WTC11 (cell line): ENCODE measurements at regions not wholly inside any gene's neighbourhood (a gene's known extent, or its start where the extent isn't known, plus 50 kb on each side); places are given as distances from the start of the nearest gene placed in this dataset.

Experiments
- ATAC-seq: fragments of 200-7000 bp; cut with Tn5 transposase; 2 replicates; pipeline ENCODE4 v1.10.0; 2021; ENCODE audit warnings: mild to moderate bottlenecking, moderate library complexity
- CTCF ChIA-PET: fragments of 300-600 bp; sonication (Branson Sonifier 250); formaldehyde crosslinking; loops from one replicate; lab custom pipeline; 2021; ENCODE audit warnings: antibody characterized with exemption; lab: Charles Lee
- POLR2A ChIA-PET: fragments of 350-600 bp; sonication (Branson Sonifier 250); formaldehyde crosslinking; loops from one replicate; lab custom pipeline; 2021; ENCODE audit warnings: antibody characterized with exemption; lab: Charles Lee
- DNase-seq: peaks from one replicate; pipeline ENCODE4 v3.0.0; 2021; ENCODE audit warnings: low spot score
- H3K27ac Mint-ChIP-seq: 2 replicates; pipeline ENCODE4 v1.8.0; 2021; ENCODE audit warnings: mixed read lengths
- H3K27me3 Mint-ChIP-seq: 2 replicates; pipeline ENCODE4 v1.8.0; 2021; ENCODE audit warnings: low read depth, mild to moderate bottlenecking, moderate library complexity, mixed read lengths
- H3K36me3 Mint-ChIP-seq: 2 replicates; pipeline ENCODE4 v1.8.0; 2021; ENCODE audit warnings: mixed read lengths
- H3K4me1 Mint-ChIP-seq: 2 replicates; pipeline ENCODE4 v1.8.0; 2022; ENCODE audit warnings: mixed read lengths
- H3K4me3 Mint-ChIP-seq: 2 replicates; pipeline ENCODE4 v1.8.0; 2021; ENCODE audit warnings: mild to moderate bottlenecking, moderate library complexity, mixed read lengths
- H3K9me3 Mint-ChIP-seq: 2 replicates; pipeline ENCODE4 v1.8.0; 2021; ENCODE audit warnings: mixed read lengths
- ATF2 ChIP-seq: sonication (generic); formaldehyde crosslinking; IDR thresholded peaks from 2 replicates; pipeline ENCODE4 v1.8.1; 2022; ENCODE audit warnings: low read depth, missing genetic modification reagents, borderline replicate concordance
- ATF3 ChIP-seq: sonication (generic); formaldehyde crosslinking; conservative IDR thresholded peaks from 2 replicates; pipeline ENCODE4 v1.8.1; 2022; ENCODE audit warnings: mild to moderate bottlenecking, missing genetic modification reagents
- CBFB ChIP-seq: sonication (generic); formaldehyde crosslinking; IDR thresholded peaks from 2 replicates; pipeline ENCODE4 v1.8.1; 2022; ENCODE audit warnings: mild to moderate bottlenecking, low read depth, missing genetic modification reagents
- E2F1 ChIP-seq: sonication (generic); formaldehyde crosslinking; IDR thresholded peaks from 2 replicates; pipeline ENCODE4 v1.8.0; 2022; ENCODE audit warnings: mild to moderate bottlenecking, missing genetic modification reagents
- EMX1 ChIP-seq: fragments of 250-450 bp; sonication (Bioruptor Pico); IDR thresholded peaks from 2 replicates; pipeline ENCODE4 v1.8.0; 2021; ENCODE audit warnings: mild to moderate bottlenecking
- ERG ChIP-seq: fragments of 250-450 bp; sonication (Bioruptor Pico); IDR thresholded peaks from 2 replicates; pipeline ENCODE4 v1.8.0; 2021; ENCODE audit warnings: mild to moderate bottlenecking
- JAZF1 ChIP-seq: fragments of 250-450 bp; sonication (Bioruptor Pico); IDR thresholded peaks from 2 replicates; pipeline ENCODE4 v1.9.0; 2021; ENCODE audit warnings: moderate library complexity, mild to moderate bottlenecking, inconsistent platforms
- MAX ChIP-seq: sonication (generic); formaldehyde crosslinking; IDR thresholded peaks from 2 replicates; pipeline ENCODE4 v1.8.0; 2022; ENCODE audit warnings: mild to moderate bottlenecking, missing genetic modification reagents
- PREB ChIP-seq: sonication (generic); formaldehyde crosslinking; IDR thresholded peaks from 2 replicates; pipeline ENCODE4 v1.8.1; 2022; ENCODE audit warnings: mild to moderate bottlenecking, missing genetic modification reagents, moderate library complexity, borderline replicate concordance
- PRRX2 ChIP-seq: fragments of 250-450 bp; sonication (Bioruptor Pico); IDR thresholded peaks from 2 replicates; pipeline ENCODE4 v1.8.0; 2021; ENCODE audit warnings: mild to moderate bottlenecking
- RORB ChIP-seq: fragments of 250-450 bp; sonication (Bioruptor Pico); IDR thresholded peaks from 2 replicates; pipeline ENCODE4 v1.9.0; 2021; ENCODE audit warnings: mild to moderate bottlenecking
- USF1 ChIP-seq: sonication (generic); formaldehyde crosslinking; IDR thresholded peaks from 2 replicates; pipeline ENCODE4 v1.8.0; 2022; ENCODE audit warnings: mild to moderate bottlenecking, missing genetic modification reagents
- ZNF138 ChIP-seq: sonication (generic); formaldehyde crosslinking; conservative IDR thresholded peaks from 2 replicates; pipeline ENCODE4 v1.8.1; 2022; ENCODE audit warnings: mild to moderate bottlenecking, moderate library complexity, missing genetic modification reagents
- ZNF263 ChIP-seq: sonication (generic); formaldehyde crosslinking; IDR thresholded peaks from 2 replicates; pipeline ENCODE4 v1.8.1; 2022; ENCODE audit warnings: low read depth, mild to moderate bottlenecking, moderate library complexity, missing genetic modification reagents
- ZNF423 ChIP-seq: fragments of 250-450 bp; sonication (Bioruptor Pico); IDR thresholded peaks from 2 replicates; pipeline ENCODE4 v2.1.2; 2022; ENCODE audit warnings: mild to moderate bottlenecking, moderate library complexity
- ZNF512 ChIP-seq: sonication (generic); formaldehyde crosslinking; IDR thresholded peaks from 2 replicates; pipeline ENCODE4 v1.8.1; 2022; ENCODE audit warnings: missing genetic modification reagents, borderline replicate concordance

GRCh38 chr18:3333056-3333720 lies 71.3 kb downstream of the MYL12B start:
- ATAC-seq = peak; percentile 79
- H3K27me3 Mint-ChIP-seq = no peaks in the 10 kb centered on the region
- H3K4me3 Mint-ChIP-seq = no peak overlapping the region
- H3K4me1 Mint-ChIP-seq = peaks cover 45% of the 10 kb centered on the region
- ChIA-PET CTCF (interaction anchor here (0.6 to 2.1 kb wide), 2 partner anchors 10 to 19 kb away, joined by 3 to 6 read pairs; no protein-coding TSS in a partner anchor), POLR2A (no interaction called here)
- 0 out of 2 replicates have a peak, but pooled peaks have one; percentile 14 for TF ChIP-seq ZNF423 (CRISPR knock-in tag)
- no peak for TF ChIP-seq E2F1
- H3K27ac Mint-ChIP-seq = peak overlapping the region; percentile 91
- no peak for DNase-seq
- peaks cover 40% of the 10 kb centered on the region for H3K9me3 Mint-ChIP-seq
- H3K36me3 Mint-ChIP-seq = peaks cover 26% of the 10 kb centered on the region

GRCh38 chr18:3333721-3334386 lies 71.9 kb downstream of the MYL12B start:
- TF ChIP-seq ZNF512 (no peak), ZNF138 (CRISPR knock-in tag) (no peak), ATF3 (CRISPR knock-in tag) (no peak), PREB (CRISPR knock-in tag) (no peak), ERG (CRISPR knock-in tag) (no peak), MAX (no peak), USF1 (CRISPR knock-in tag) (no peak), ATF2 (CRISPR knock-in tag) (no peak), EMX1 (no peak), ZNF263 (CRISPR knock-in tag) (no peak), PRRX2 (no peak), JAZF1 (CRISPR knock-in tag) (no peak), CBFB (CRISPR knock-in tag) (no peak), RORB (no peak)
- CTCF ChIA-PET = interaction anchor here (0.6 to 2.1 kb wide), 2 partner anchors 11 to 19 kb away, joined by 3 to 6 read pairs; no protein-coding TSS in a partner anchor
- Mint-ChIP-seq H3K36me3 (peaks cover 26% of the 10 kb centered on the region), H3K4me3 (no peak overlapping the region), H3K27ac (peak overlapping the region; percentile 91), H3K9me3 (peaks cover 40% of the 10 kb centered on the region), H3K27me3 (no peaks in the 10 kb centered on the region), H3K4me1 (peaks cover 42% of the 10 kb centered on the region)
- POLR2A ChIA-PET = interaction anchor here (0.5 kb wide), 1 partner anchor 21 kb away, joined by 4 read pairs; no protein-coding TSS in a partner anchor
- ATAC-seq (no peak), DNase-seq (no peak)
